Neural cell (in vitro differentiated cells): ENCODE measurements at regions not wholly inside any gene's neighbourhood (a gene's known extent, or its start where the extent isn't known, plus 50 kb on each side); places are given as distances from the start of the nearest gene placed in this dataset.

Experiments used
- EP300 ChIP-seq: fragments of 450-650 bp; conservative IDR thresholded peaks from 2 replicates; pipeline ENCODE4 v1.6.1; 2014; ENCODE audit warnings: antibody characterized with exemption, mild to moderate bottlenecking, moderate library complexity; ENCODE audit not compliant: poor library complexity, severe bottlenecking
- MXI1 ChIP-seq: fragments of 450-650 bp; conservative IDR thresholded peaks from 2 replicates; pipeline ENCODE4 v1.6.1; 2014; ENCODE audit warnings: antibody characterized with exemption, mild to moderate bottlenecking; ENCODE audit not compliant: poor library complexity, severe bottlenecking
- POLR2AphosphoS5 ChIP-seq: IDR thresholded peaks from 2 replicates; pipeline ENCODE4 v1.6.1; 2012
- RAD21 ChIP-seq: fragments of 450-650 bp; conservative IDR thresholded peaks from 2 replicates; pipeline ENCODE4 v1.6.1; 2014; ENCODE audit warnings: antibody characterized with exemption, mild to moderate bottlenecking, moderate library complexity
- SMC3 ChIP-seq: fragments of 450-650 bp; conservative IDR thresholded peaks from 2 replicates; pipeline ENCODE4 v1.6.1; 2014; ENCODE audit warnings: antibody characterized with exemption, mild to moderate bottlenecking, moderate library complexity; ENCODE audit not compliant: poor library complexity
- TF ChIP-seq, protein P1 (sequence below): fragments of 450-650 bp; IDR thresholded peaks from 2 replicates; pipeline ENCODE4 v1.5.1; 2014; ENCODE audit warnings: antibody characterized with exemption, mild to moderate bottlenecking, moderate library complexity; ENCODE audit not compliant: poor library complexity, severe bottlenecking

DNA sequence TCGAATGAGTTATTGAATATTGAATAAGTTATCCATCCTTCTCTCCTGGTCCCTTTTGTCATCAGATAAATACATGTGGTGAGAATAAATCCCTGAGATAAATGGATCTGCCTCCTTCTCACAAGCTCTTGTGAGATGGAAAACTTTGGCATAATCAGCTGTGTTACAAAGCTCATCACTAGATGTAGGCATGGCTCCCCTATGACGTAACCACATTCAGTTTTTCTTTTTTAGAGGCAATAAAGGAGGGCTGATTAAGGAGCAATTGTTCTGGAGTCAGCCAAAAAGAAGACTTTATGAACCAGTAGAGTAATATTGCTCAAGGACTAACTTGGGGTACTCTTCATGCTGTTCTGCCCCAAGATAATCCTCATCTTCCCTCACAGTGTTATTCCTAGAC is 90.5 kb upstream of the GATB start:
- TF ChIP-seq RAD21 (no peak), POLR2AphosphoS5 (no peak), MXI1 (no peak), EP300 (no peak), SMC3 (no peak)
- TF ChIP-seq, protein P1, sequence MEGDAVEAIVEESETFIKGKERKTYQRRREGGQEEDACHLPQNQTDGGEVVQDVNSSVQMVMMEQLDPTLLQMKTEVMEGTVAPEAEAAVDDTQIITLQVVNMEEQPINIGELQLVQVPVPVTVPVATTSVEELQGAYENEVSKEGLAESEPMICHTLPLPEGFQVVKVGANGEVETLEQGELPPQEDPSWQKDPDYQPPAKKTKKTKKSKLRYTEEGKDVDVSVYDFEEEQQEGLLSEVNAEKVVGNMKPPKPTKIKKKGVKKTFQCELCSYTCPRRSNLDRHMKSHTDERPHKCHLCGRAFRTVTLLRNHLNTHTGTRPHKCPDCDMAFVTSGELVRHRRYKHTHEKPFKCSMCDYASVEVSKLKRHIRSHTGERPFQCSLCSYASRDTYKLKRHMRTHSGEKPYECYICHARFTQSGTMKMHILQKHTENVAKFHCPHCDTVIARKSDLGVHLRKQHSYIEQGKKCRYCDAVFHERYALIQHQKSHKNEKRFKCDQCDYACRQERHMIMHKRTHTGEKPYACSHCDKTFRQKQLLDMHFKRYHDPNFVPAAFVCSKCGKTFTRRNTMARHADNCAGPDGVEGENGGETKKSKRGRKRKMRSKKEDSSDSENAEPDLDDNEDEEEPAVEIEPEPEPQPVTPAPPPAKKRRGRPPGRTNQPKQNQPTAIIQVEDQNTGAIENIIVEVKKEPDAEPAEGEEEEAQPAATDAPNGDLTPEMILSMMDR, result no peak
